ENCODE measurements at regions not wholly inside any gene's neighbourhood (a gene's known extent, or its start where the extent isn't known, plus 50 kb on each side); places are given as distances from the start of the nearest gene placed in this dataset.

DNA sequence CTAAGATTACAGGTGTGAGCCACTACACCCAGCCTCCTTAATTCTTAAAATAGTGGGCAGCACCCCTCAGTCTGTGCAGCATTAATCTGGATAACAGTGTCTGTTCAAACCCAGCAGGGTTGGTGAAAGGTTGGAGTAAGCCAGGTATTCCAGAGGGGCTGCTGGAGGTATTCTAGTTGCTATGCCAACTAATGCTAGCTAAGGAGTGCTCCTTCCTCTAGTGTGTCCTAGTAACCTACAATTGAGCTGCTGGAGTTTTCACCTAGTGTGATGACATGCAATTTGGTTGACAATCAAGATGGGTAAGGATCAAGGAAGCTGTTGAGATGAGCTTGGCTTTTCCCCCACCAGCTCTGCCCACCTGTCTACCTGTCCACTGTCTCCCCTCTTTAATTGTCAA is 100.2 kb upstream of the IPO9 start:
- TF ChIP-seq, protein P1, sequence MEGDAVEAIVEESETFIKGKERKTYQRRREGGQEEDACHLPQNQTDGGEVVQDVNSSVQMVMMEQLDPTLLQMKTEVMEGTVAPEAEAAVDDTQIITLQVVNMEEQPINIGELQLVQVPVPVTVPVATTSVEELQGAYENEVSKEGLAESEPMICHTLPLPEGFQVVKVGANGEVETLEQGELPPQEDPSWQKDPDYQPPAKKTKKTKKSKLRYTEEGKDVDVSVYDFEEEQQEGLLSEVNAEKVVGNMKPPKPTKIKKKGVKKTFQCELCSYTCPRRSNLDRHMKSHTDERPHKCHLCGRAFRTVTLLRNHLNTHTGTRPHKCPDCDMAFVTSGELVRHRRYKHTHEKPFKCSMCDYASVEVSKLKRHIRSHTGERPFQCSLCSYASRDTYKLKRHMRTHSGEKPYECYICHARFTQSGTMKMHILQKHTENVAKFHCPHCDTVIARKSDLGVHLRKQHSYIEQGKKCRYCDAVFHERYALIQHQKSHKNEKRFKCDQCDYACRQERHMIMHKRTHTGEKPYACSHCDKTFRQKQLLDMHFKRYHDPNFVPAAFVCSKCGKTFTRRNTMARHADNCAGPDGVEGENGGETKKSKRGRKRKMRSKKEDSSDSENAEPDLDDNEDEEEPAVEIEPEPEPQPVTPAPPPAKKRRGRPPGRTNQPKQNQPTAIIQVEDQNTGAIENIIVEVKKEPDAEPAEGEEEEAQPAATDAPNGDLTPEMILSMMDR (IDR thresholded peaks at IDR 0.05; ENCODE audit: low read depth, low read length) = no peak
- no peak for TF ChIP-seq POLR2A (IDR thresholded peaks at IDR 0.05; ENCODE audit: extremely low read depth, insufficient read length)

All from NB4 (cell line).